GM12878 (cell line): ENCODE measurements at regions not wholly inside any gene's neighbourhood (a gene's known extent, or its start where the extent isn't known, plus 50 kb on each side); places are given as distances from the start of the nearest gene placed in this dataset.

Experiments used
- ATAC-seq: fragments of 200-7000 bp; cut with Tn5 transposase; 3 replicates; pipeline ENCODE4 v1.9.1; 2020; ENCODE audit warnings: mild to moderate bottlenecking, moderate library complexity
- BruUV-seq: library from RNA; stranded (reverse); fragments of 400-500 nt; replicated peaks from 2 replicates; lab custom pipeline; 2021; lab: Mats Ljungman, UMichigan
- CTCF ChIA-PET: fragments of 300-600 bp; sonication (Branson Sonifier 250); formaldehyde crosslinking; extraction: SDS; loops from one replicate; lab custom pipeline; 2021; ENCODE audit warnings: inconsistent platforms; lab: Yijun Ruan, JAX
- POLR2A ChIA-PET: fragments of 350-600 bp; formaldehyde crosslinking; extraction: SDS; loops from one replicate; lab custom pipeline; 2021; ENCODE audit warnings: inconsistent platforms; lab: Charles Lee
- RAD21 ChIA-PET: fragments of 300-600 bp; sonication (Branson Sonifier 250); formaldehyde crosslinking; loops from one replicate; lab custom pipeline; 2023; ENCODE audit warnings: antibody characterized with exemption; ENCODE audit not compliant: unreplicated experiment; lab: Charles Lee
- SMC1A ChIA-PET: fragments of 300-600 bp; sonication (Branson Sonifier 250); formaldehyde crosslinking; loops from one replicate; lab custom pipeline; 2023; ENCODE audit not compliant: unreplicated experiment, uncharacterized antibody; lab: Charles Lee
- DNase-seq: peaks from one replicate; pipeline ENCODE4 v3.0.0-alpha.2; 2011; ENCODE audit warnings: low read depth, low spot score
- FAIRE-seq: peaks from 3 replicates; lab custom pipeline; 2011; peaks lifted over from hg19 to GRCh38; lab: Jason Lieb, UNC
- H2AFZ ChIP-seq: 2 replicates; pipeline ENCODE4 v1.6.0; 2011; ENCODE audit warnings: low read depth, low read length, control low read depth; ENCODE audit not compliant: control insufficient read depth
- H3K27ac ChIP-seq: 2 replicates; pipeline ENCODE4 v1.5.1; 2011; ENCODE audit warnings: control low read depth; ENCODE audit not compliant: control insufficient read depth, insufficient read depth
- H3K27me3 ChIP-seq, 2 experiments: replicated peaks in 1 of 2; 2 replicates each; pipeline versions ENCODE4 v1.6.0 to v1.6.1; 2011; ENCODE audit warnings: low read length in 1 of 2; ENCODE audit not compliant: control insufficient read depth in 2 of 2, insufficient read depth in 2 of 2
- H3K36me3 ChIP-seq, 2 experiments: 2 replicates each; pipeline ENCODE4 v1.5.1; 2011; ENCODE audit warnings: low read length in 1 of 2; ENCODE audit not compliant: control insufficient read depth in 2 of 2, insufficient read depth in 2 of 2
- H3K4me1 ChIP-seq: 2 replicates; pipeline ENCODE4 v1.6.1; 2011; ENCODE audit warnings: mild to moderate bottlenecking, low read length, moderate library complexity, mixed read lengths; ENCODE audit not compliant: control insufficient read depth, insufficient read depth
- H3K4me2 ChIP-seq: 2 replicates; pipeline ENCODE4 v1.6.0; 2011; ENCODE audit warnings: control low read depth; ENCODE audit not compliant: control insufficient read depth, insufficient read depth
- H3K4me3 ChIP-seq: fragments of 200-600 bp; sonication (generic); 2 replicates; pipeline ENCODE4 v1.5.1; 2016
- H3K79me2 ChIP-seq: 2 replicates; pipeline ENCODE4 v1.6.0; 2011; ENCODE audit warnings: low read length; ENCODE audit not compliant: control insufficient read depth, insufficient read depth
- H3K9ac ChIP-seq: 2 replicates; pipeline ENCODE4 v1.8.0; 2011; ENCODE audit warnings: low read length, control low read depth, mixed read lengths; ENCODE audit not compliant: control insufficient read depth, insufficient read depth
- H3K9me3 ChIP-seq: replicated peaks from 3 replicates; pipeline ENCODE4 v1.5.1; 2011; ENCODE audit warnings: mild to moderate bottlenecking, low read length; ENCODE audit not compliant: control insufficient read depth, insufficient read depth
- H4K20me1 ChIP-seq: 2 replicates; pipeline ENCODE4 v1.6.0; 2011; ENCODE audit not compliant: control insufficient read depth, insufficient read depth
- BRCA1 ChIP-seq: IDR thresholded peaks from 2 replicates; pipeline ENCODE4 v1.6.1; 2011; ENCODE audit warnings: low read depth, low read length, improper control_type of control experiment
- CREB1 ChIP-seq: IDR thresholded peaks from 2 replicates; pipeline ENCODE4 v1.6.1; 2012; ENCODE audit warnings: low read depth, mild to moderate bottlenecking, inconsistent platforms
- EED ChIP-seq: sonication (generic); IDR thresholded peaks from 2 replicates; pipeline ENCODE4 v1.6.1; 2016; ENCODE audit warnings: antibody characterized with exemption, low read depth
- NR2C1 ChIP-seq: fragments of 450-650 bp; IDR thresholded peaks from 2 replicates; pipeline ENCODE4 v1.6.1; 2017; ENCODE audit warnings: antibody characterized with exemption, mild to moderate bottlenecking, moderate library complexity
- NR2C2 ChIP-seq: IDR thresholded peaks from 2 replicates; pipeline ENCODE4 v1.6.1; 2011; ENCODE audit warnings: borderline replicate concordance, low read depth; ENCODE audit not compliant: control insufficient read depth, insufficient read length
- NR2F1 ChIP-seq: fragments of 450-650 bp; conservative IDR thresholded peaks from 2 replicates; pipeline ENCODE4 v1.6.1; 2017; ENCODE audit warnings: mild to moderate bottlenecking
- POLR2AphosphoS2 ChIP-seq: IDR thresholded peaks from 2 replicates; pipeline ENCODE4 v1.6.1; 2011; ENCODE audit warnings: low read depth, mild to moderate bottlenecking, low read length, improper control_type of control experiment, moderate library complexity
- SREBF2 ChIP-seq: IDR thresholded peaks from 2 replicates; pipeline ENCODE4 v1.6.1; 2012; ENCODE audit warnings: mild to moderate bottlenecking, low read length
- TCF3 ChIP-seq: IDR thresholded peaks from 2 replicates; pipeline ENCODE4 v1.6.1; 2012; ENCODE audit warnings: low read depth, mild to moderate bottlenecking, low read length, borderline replicate concordance; ENCODE audit not compliant: insufficient read depth
- USF1 ChIP-seq: IDR thresholded peaks from 2 replicates; pipeline ENCODE4 v1.6.1; 2011; ENCODE audit warnings: borderline replicate concordance, low read depth, mild to moderate bottlenecking, moderate library complexity, mixed read lengths, low read length; ENCODE audit not compliant: insufficient read depth; ENCODE audit errors: extremely low read length
- ZNF274 ChIP-seq: IDR thresholded peaks from one replicate; pipeline ENCODE4 v1.8.0; 2011; ENCODE audit not compliant: insufficient read length, insufficient read depth
- WGBS: methylation state at CpG from one replicate; pipeline ENCODE4 v1.1.6; 2016; ENCODE audit warnings: low lambda C conversion rate; ENCODE audit not compliant: insufficient replicate concordance, insufficient coverage; ENCODE audit errors: missing lambda C conversion rate; 5-methylcytosine and 5-hydroxymethylcytosine counted together
- in situ Hi-C: fragments of 300-500 bp; cut with MboI; formaldehyde crosslinking; loops from 9 replicates; pipeline ENCODE4 v1.14.3; 2018; ENCODE audit warnings: mixed read lengths
- intact Hi-C: fragments of 100-400 bp; cut with micrococcal nuclease; formaldehyde crosslinking; loops from one replicate; pipeline ENCODE4 v1.14.2; 2022; ENCODE audit not compliant: unreplicated experiment
- TF ChIP-seq, protein P1 (sequence below): IDR thresholded peaks from 2 replicates; pipeline ENCODE4 v1.6.1; 2012; ENCODE audit warnings: mild to moderate bottlenecking, low read depth, low read length

DNA sequence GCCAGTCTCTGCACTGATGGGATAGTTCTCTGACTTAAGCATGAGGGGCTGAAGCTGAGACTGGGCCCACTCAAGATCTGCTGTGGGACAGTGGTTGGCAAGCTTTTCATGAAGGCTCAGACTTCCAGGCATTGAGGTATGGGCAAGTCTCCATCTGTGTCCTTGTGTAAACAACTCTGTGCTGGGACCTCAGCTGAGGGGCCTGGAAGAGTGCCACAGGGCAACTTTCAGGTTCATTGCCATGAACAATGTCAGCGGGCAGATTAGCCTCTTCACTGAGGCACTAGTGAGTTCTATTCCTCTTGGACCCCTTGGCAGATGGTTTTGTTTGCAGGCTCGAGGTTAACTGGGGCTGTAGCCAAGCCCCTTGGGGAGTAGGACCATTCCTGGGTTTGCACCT, 127.1 kb downstream of the MRPS30 start:
- WGBS = 50% methylated on average over 2 of the region's 2 CpGs
- SMC1A ChIA-PET = interaction anchor here (1.6 to 1.9 kb wide), 2 partner anchors 25 to 35 kb away, joined by 3 to 5 read pairs; no protein-coding TSS in a partner anchor
- Histone ChIP-seq H2AFZ (no peak overlapping the region), H3K36me3 (no peaks in the 10 kb centered on the region), H3K79me2 (no peaks in the 10 kb centered on the region), H3K27me3 (no peaks in the 10 kb centered on the region), H3K9me3 (no peaks in the 10 kb centered on the region; the same call in 1 of the 3 replicates), H4K20me1 (no peaks in the 10 kb centered on the region), H3K9ac (no peak overlapping the region), H3K4me1 (peaks cover 5% of the 10 kb centered on the region; the same call in 1 of the 2 replicates), H3K27ac (no peak overlapping the region), H3K4me3 (no peak overlapping the region), H3K4me2 (no peak overlapping the region)
- intact Hi-C loops (loop anchor here (10.0 kb wide), 2 partner anchors 131 to 859 kb away; partner anchors contain the start of gene MRPS30), in situ Hi-C loops (no loop called here)
- no peak for ATAC-seq
- no TSS peak for BruUV-seq
- RAD21 ChIA-PET = no interaction called here
- TF ChIP-seq NR2C2 = no peak
- TF ChIP-seq CREB1 = no peak
- TF ChIP-seq TCF3 = no peak
- no peak for TF ChIP-seq NR2C1
- no peak for TF ChIP-seq NR2F1
- no peak for TF ChIP-seq ZNF274
- DNase-seq = no peak
- FAIRE-seq = no peak
- CTCF ChIA-PET = interaction anchor here (0.6 to 1.7 kb wide), 4 partner anchors 16 to 102 kb away, joined by 3 to 7 read pairs (median 4); no protein-coding TSS in a partner anchor
- POLR2A ChIA-PET = interaction anchor here (0.5 kb wide), 1 partner anchor 1677 kb away, joined by 4 read pairs; no protein-coding TSS in a partner anchor

- 65% methylated on average over 4 of the region's 4 CpGs for WGBS
- POLR2A ChIA-PET = no interaction called here
- Histone ChIP-seq H3K9ac (no peak overlapping the region), H3K27me3 (no peaks in the 10 kb centered on the region), H3K79me2 (no peaks in the 10 kb centered on the region), H3K27ac (no peak overlapping the region), H3K4me2 (0 out of 2 replicates have a peak overlapping the region, but pooled peaks have one; percentile 22), H3K9me3 (no peaks in the 10 kb centered on the region), H3K4me3 (no peak overlapping the region), H2AFZ (peak overlapping the region; percentile 59), H3K4me1 (no peaks in the 10 kb centered on the region), H3K36me3 (no peaks in the 10 kb centered on the region), H4K20me1 (no peaks in the 10 kb centered on the region)
- ATAC-seq = no peak
- DNase-seq = no peak
- intact Hi-C loops (no loop called here), in situ Hi-C loops (no loop called here)
- RAD21 ChIA-PET = interaction anchor here (1.4 to 1.5 kb wide), 2 partner anchors 9 to 10 kb away, joined by 3 to 6 read pairs; no protein-coding TSS in a partner anchor
- SMC1A ChIA-PET = interaction anchor here (0.7 to 1.4 kb wide), 4 partner anchors 9 to 21 kb away, joined by 3 to 5 read pairs (median 3); no protein-coding TSS in a partner anchor
- no peak for FAIRE-seq
- no TSS peak for BruUV-seq
- CTCF ChIA-PET = interaction anchor here (1.0 to 1.6 kb wide), 7 partner anchors 9 to 122 kb away, joined by 3 to 4 read pairs (median 3); no protein-coding TSS in a partner anchor
- TF ChIP-seq POLR2AphosphoS2 = no peak
- TF ChIP-seq, protein P1, sequence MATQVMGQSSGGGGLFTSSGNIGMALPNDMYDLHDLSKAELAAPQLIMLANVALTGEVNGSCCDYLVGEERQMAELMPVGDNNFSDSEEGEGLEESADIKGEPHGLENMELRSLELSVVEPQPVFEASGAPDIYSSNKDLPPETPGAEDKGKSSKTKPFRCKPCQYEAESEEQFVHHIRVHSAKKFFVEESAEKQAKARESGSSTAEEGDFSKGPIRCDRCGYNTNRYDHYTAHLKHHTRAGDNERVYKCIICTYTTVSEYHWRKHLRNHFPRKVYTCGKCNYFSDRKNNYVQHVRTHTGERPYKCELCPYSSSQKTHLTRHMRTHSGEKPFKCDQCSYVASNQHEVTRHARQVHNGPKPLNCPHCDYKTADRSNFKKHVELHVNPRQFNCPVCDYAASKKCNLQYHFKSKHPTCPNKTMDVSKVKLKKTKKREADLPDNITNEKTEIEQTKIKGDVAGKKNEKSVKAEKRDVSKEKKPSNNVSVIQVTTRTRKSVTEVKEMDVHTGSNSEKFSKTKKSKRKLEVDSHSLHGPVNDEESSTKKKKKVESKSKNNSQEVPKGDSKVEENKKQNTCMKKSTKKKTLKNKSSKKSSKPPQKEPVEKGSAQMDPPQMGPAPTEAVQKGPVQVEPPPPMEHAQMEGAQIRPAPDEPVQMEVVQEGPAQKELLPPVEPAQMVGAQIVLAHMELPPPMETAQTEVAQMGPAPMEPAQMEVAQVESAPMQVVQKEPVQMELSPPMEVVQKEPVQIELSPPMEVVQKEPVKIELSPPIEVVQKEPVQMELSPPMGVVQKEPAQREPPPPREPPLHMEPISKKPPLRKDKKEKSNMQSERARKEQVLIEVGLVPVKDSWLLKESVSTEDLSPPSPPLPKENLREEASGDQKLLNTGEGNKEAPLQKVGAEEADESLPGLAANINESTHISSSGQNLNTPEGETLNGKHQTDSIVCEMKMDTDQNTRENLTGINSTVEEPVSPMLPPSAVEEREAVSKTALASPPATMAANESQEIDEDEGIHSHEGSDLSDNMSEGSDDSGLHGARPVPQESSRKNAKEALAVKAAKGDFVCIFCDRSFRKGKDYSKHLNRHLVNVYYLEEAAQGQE = no peak
- no peak for TF ChIP-seq USF1
- TF ChIP-seq EED = no peak
- TF ChIP-seq BRCA1 = no peak
- no peak for TF ChIP-seq SREBF2
Observed at GRCh38 chr5:44942524-44943001, 133.8 kb downstream of the MRPS30 start.
